K562 (cell line): ENCODE measurements at regions not wholly inside any gene's neighbourhood (a gene's known extent, or its start where the extent isn't known, plus 50 kb on each side); places are given as distances from the start of the nearest gene placed in this dataset.

Experiments used
- ATAC-seq: fragments of 200-7000 bp; cut with Tn5 transposase; 3 replicates; pipeline ENCODE4 v1.9.1; 2020; ENCODE audit warnings: moderate library complexity
- BruUV-seq: library from RNA; stranded (reverse); fragments of 400-500 nt; replicated peaks from 2 replicates; lab custom pipeline; 2021; lab: Mats Ljungman, UMichigan
- CTCF ChIA-PET: fragments of 300-600 bp; formaldehyde crosslinking; extraction: SDS; loops from one replicate; lab custom pipeline; 2021; ENCODE audit warnings: low intra/inter-chr PET ratio; lab: Yijun Ruan, JAX
- POLR2A ChIA-PET: fragments of 300-600, 350-650 bp; sonication (Branson Sonifier 250); formaldehyde crosslinking; extraction: SDS; loops from one replicate; lab custom pipeline; 2021; ENCODE audit warnings: antibody characterized with exemption, inconsistent platforms; lab: Yijun Ruan, JAX
- DNase-seq, 4 experiments: peaks; one replicate each; pipeline versions ENCODE4 v3.0.0 to v3.0.0-alpha.2; 2011 to 2018; ENCODE audit warnings: low spot score in 3 of 4, mixed read lengths in 3 of 4; ENCODE audit errors: extremely low read depth in 1 of 4
- FAIRE-seq: peaks from 2 replicates; lab custom pipeline; 2011; peaks lifted over from hg19 to GRCh38; lab: Jason Lieb, UNC
- H2AFZ ChIP-seq: 2 replicates; pipeline ENCODE4 v1.6.0; 2011; ENCODE audit warnings: low read depth, low read length, control low read depth, inconsistent platforms
- H3K27ac ChIP-seq: fragments of 200-600 bp; 3 replicates; pipeline ENCODE4 v1.8.0; 2011; ENCODE audit warnings: low read depth, mild to moderate bottlenecking, control low read depth, inconsistent platforms, low read length, moderate library complexity, mixed read lengths; ENCODE audit errors: extremely low read depth
- H3K27me3 ChIP-seq, 2 experiments: fragments of 300-600 bp in 1 of 2; 2 replicates in 1 of 2; 3 replicates in 1 of 2; pipeline versions ENCODE4 v1.6.0 to v1.8.0; 2011; ENCODE audit warnings: inconsistent platforms in 2 of 2, low read length in 2 of 2, mild to moderate bottlenecking in 1 of 2, mixed read lengths in 1 of 2, moderate library complexity in 1 of 2; ENCODE audit not compliant: control insufficient read depth in 2 of 2, insufficient read depth in 2 of 2
- H3K36me3 ChIP-seq: fragments of 300-600 bp; 3 replicates; pipeline ENCODE4 v1.8.0; 2011; ENCODE audit warnings: mild to moderate bottlenecking, low read length, inconsistent platforms; ENCODE audit not compliant: control insufficient read depth, insufficient read depth
- H3K4me1 ChIP-seq, 2 experiments: fragments of 200-600 bp in 1 of 2; replicated peaks in 1 of 2; 2 replicates in 1 of 2; 3 replicates in 1 of 2; pipeline versions ENCODE4 v1.5.1 to v1.8.0; 2011; ENCODE audit warnings: inconsistent platforms in 2 of 2, low read length in 2 of 2, mild to moderate bottlenecking in 1 of 2, mixed read lengths in 1 of 2, moderate library complexity in 1 of 2; ENCODE audit not compliant: control insufficient read depth in 2 of 2, insufficient read depth in 2 of 2
- H3K4me2 ChIP-seq: 2 replicates; pipeline ENCODE4 v1.6.1; 2011; ENCODE audit warnings: low read length, control low read depth, inconsistent platforms, mixed read lengths; ENCODE audit not compliant: insufficient read depth
- H3K4me3 ChIP-seq: fragments of 200-600 bp; sonication (generic), shearing (Covaris generic); 2 replicates; pipeline ENCODE4 v1.5.1; 2016; ENCODE audit warnings: control low read depth, inconsistent platforms
- H3K79me2 ChIP-seq: fragments of 200-600 bp; 3 replicates; pipeline ENCODE4 v1.8.0; 2011; ENCODE audit warnings: low read length, inconsistent platforms; ENCODE audit not compliant: control insufficient read depth, insufficient read depth
- H3K9ac ChIP-seq, 2 experiments: 2 replicates each; pipeline versions ENCODE4 v1.6.0 to v1.6.1; 2011; ENCODE audit warnings: low read depth in 2 of 2, low read length in 2 of 2, control low read depth in 1 of 2, inconsistent platforms in 1 of 2, mild to moderate bottlenecking in 1 of 2, mixed read lengths in 1 of 2; ENCODE audit not compliant: insufficient read depth in 1 of 2
- H3K9me1 ChIP-seq: one replicate; pipeline ENCODE4 v1.6.0; 2011; ENCODE audit warnings: inconsistent platforms, mild to moderate bottlenecking, low read length, moderate library complexity; ENCODE audit not compliant: control insufficient read depth, insufficient read depth
- H3K9me3 ChIP-seq: replicated peaks from 2 replicates; pipeline ENCODE4 v1.5.1; 2011; ENCODE audit warnings: low read depth, low read length, inconsistent platforms; ENCODE audit not compliant: control insufficient read depth, insufficient read depth
- H4K20me1 ChIP-seq: replicated peaks from 2 replicates; pipeline ENCODE4 v1.6.1; 2011; ENCODE audit warnings: low read length, inconsistent platforms, mixed read lengths; ENCODE audit not compliant: control insufficient read depth, insufficient read depth
- CREB1 ChIP-seq, 2 experiments: sonication (generic) in 1 of 2; formaldehyde crosslinking in 1 of 2; IDR thresholded peaks; 2 replicates each; pipeline versions ENCODE4 v1.6.1 to v1.8.0; 2012 to 2022; ENCODE audit warnings: inconsistent platforms in 1 of 2, mild to moderate bottlenecking in 1 of 2, missing genetic modification reagents in 1 of 2, moderate library complexity in 1 of 2
- CREM ChIP-seq: IDR thresholded peaks from 2 replicates; pipeline ENCODE4 v1.6.1; 2014; ENCODE audit warnings: antibody characterized with exemption, low read depth
- FOXK1 ChIP-seq: sonication (generic); formaldehyde crosslinking; IDR thresholded peaks from 2 replicates; pipeline ENCODE4 v1.8.0; 2022; ENCODE audit warnings: missing genetic modification reagents, mild to moderate bottlenecking, borderline replicate concordance
- LEF1 ChIP-seq: fragments of 450-650 bp; IDR thresholded peaks from 2 replicates; pipeline ENCODE4 v1.6.1; 2016; ENCODE audit warnings: mild to moderate bottlenecking
- MEF2A ChIP-seq: IDR thresholded peaks from 2 replicates; pipeline ENCODE4 v1.6.1; 2011; ENCODE audit warnings: low read depth, mild to moderate bottlenecking, low read length, moderate library complexity; ENCODE audit not compliant: control insufficient read depth
- SMARCB1 ChIP-seq: IDR thresholded peaks from 2 replicates; pipeline ENCODE4 v1.6.1; 2011; ENCODE audit warnings: improper control_type of control experiment, low read depth; ENCODE audit not compliant: insufficient read length
- STAT5A ChIP-seq: IDR thresholded peaks from 2 replicates; pipeline ENCODE4 v1.6.1; 2012; ENCODE audit warnings: low read length, inconsistent platforms, borderline replicate concordance
- ZBTB26 ChIP-seq: fragments of 450-650 bp; formaldehyde crosslinking; IDR thresholded peaks from 2 replicates; pipeline ENCODE4 v1.4.0; 2022; ENCODE audit warnings: missing genetic modification characterization
- WGBS: fragments of 100-300 bp; shearing (Covaris generic); methylation state at CpG from one replicate; pipeline ENCODE4 v1.1.6; 2016; ENCODE audit warnings: low coverage, mixed read lengths; ENCODE audit not compliant: insufficient coverage; ENCODE audit errors: missing lambda C conversion rate; 5-methylcytosine and 5-hydroxymethylcytosine counted together
- in situ Hi-C: fragments of 300-500 bp; cut with MboI; formaldehyde crosslinking; loops from 4 replicates; pipeline ENCODE4 v1.15.0; 2018; ENCODE audit warnings: inconsistent platforms, mixed read lengths
- intact Hi-C: fragments of 100-400 bp; cut with micrococcal nuclease; formaldehyde crosslinking; loops from 2 replicates; pipeline ENCODE4 v1.14.2; 2022

GRCh38 chr11:122002926-122003325 is 113.1 kb downstream of the BLID start:
- 0% methylated on average over 1 of the region's 1 CpG for WGBS
- no peak overlapping the region for H3K4me2 ChIP-seq
- no peaks in the 10 kb centered on the region for H4K20me1 ChIP-seq
- no peak for FAIRE-seq
- ChIA-PET POLR2A (no interaction called here), CTCF (no interaction called here)
- H3K27ac ChIP-seq, result no peak overlapping the region
- TF ChIP-seq MEF2A (no peak), CREB1 (IDR thresholded peaks at IDR 0.05) (no peak), CREB1 (CRISPR knock-in tag; IDR thresholded peaks at IDR 0.05) (no peak), LEF1 (no peak), STAT5A (no peak), SMARCB1 (no peak), CREM (no peak), FOXK1 (CRISPR knock-in tag) (no peak), ZBTB26 (CRISPR knock-in tag) (no peak)
- no peaks in the 10 kb centered on the region for H3K27me3 ChIP-seq
- intact Hi-C loops (no loop called here), in situ Hi-C loops (no loop called here)
- no peak for DNase-seq
- no peak overlapping the region for H3K4me3 ChIP-seq
- BruUV-seq, result no TSS peak
- ATAC-seq, result no peak
- H3K9me3 ChIP-seq, result no peaks in the 10 kb centered on the region; the same call in 1 of the 2 replicates
- H3K9ac ChIP-seq, result no peak overlapping the region
- H2AFZ ChIP-seq, result no peak overlapping the region
- no peaks in the 10 kb centered on the region for H3K9me1 ChIP-seq
- no peaks in the 10 kb centered on the region for H3K79me2 ChIP-seq
- H3K4me1 ChIP-seq, result no peaks in the 10 kb centered on the region
- H3K36me3 ChIP-seq, result no peaks in the 10 kb centered on the region
